CD4-positive, alpha-beta T cell treated with Interleukin-15 for 4 hours (primary cell): ENCODE measurements at regions not wholly inside any gene's neighbourhood (a gene's known extent, or its start where the extent isn't known, plus 50 kb on each side); places are given as distances from the start of the nearest gene placed in this dataset.
"Not testable (repeated sequence)": the region's sequence is repeated elsewhere in the genome, so short reads cannot be mapped to it uniquely, and the experiment has no call there.

Experiments
- DNase-seq: peaks from one replicate; pipeline ENCODE4 v3.0.0-alpha.2; 2020; ENCODE audit warnings: low spot score

GRCh38 chr17:34089042-34089441, 166.0 kb upstream of the CCL2 start:
- not testable (repeated sequence) for DNase-seq

- no peak for DNase-seq
Observed at GRCh38 chr17:34090593-34090992, 164.5 kb upstream of the CCL2 start.

GRCh38 chr17:34091975-34092374, 163.1 kb upstream of the CCL2 start:
- no peak for DNase-seq

GRCh38 chr17:34095106-34095505, 160.0 kb upstream of the CCL2 start:
- no peak for DNase-seq

GRCh38 chr17:34098699-34099098, 156.4 kb upstream of the CCL2 start:
- DNase-seq, result no peak

GRCh38 chr17:34099859-34100515, 155.1 kb upstream of the CCL2 start:
- DNase-seq, result no peak

GRCh38 chr17:34107019-34107418, 148.1 kb upstream of the CCL2 start:
- no peak for DNase-seq

GRCh38 chr17:34110315-34110714, 144.8 kb upstream of the CCL2 start:
- no peak for DNase-seq

GRCh38 chr17:34113089-34113488, 142.0 kb upstream of the CCL2 start:
- DNase-seq, result no peak

GRCh38 chr17:34114174-34114573, 140.9 kb upstream of the CCL2 start:
- DNase-seq, result no peak

GRCh38 chr17:34116306-34116705, 138.8 kb upstream of the CCL2 start:
- DNase-seq, result no peak

- DNase-seq, result no peak
Observed at GRCh38 chr17:34117332-34117731, 137.8 kb upstream of the CCL2 start.

- no peak for DNase-seq
Observed at GRCh38 chr17:34117811-34118210, 137.3 kb upstream of the CCL2 start.

- DNase-seq, result no peak
Observed at GRCh38 chr17:34118564-34118963, 136.5 kb upstream of the CCL2 start.

- no peak for DNase-seq
Observed at GRCh38 chr17:34121311-34121710, 133.8 kb upstream of the CCL2 start.

- no peak for DNase-seq
Observed at GRCh38 chr17:34122515-34122914, 132.6 kb upstream of the CCL2 start.

GRCh38 chr17:34125010-34125409, 130.1 kb upstream of the CCL2 start:
- no peak for DNase-seq

- no peak for DNase-seq
Observed at GRCh38 chr17:34125921-34126320, 129.2 kb upstream of the CCL2 start.

- no peak for DNase-seq
Observed at GRCh38 chr17:34126496-34126895, 128.6 kb upstream of the CCL2 start.

GRCh38 chr17:34126965-34127364, 128.1 kb upstream of the CCL2 start:
- DNase-seq, result no peak

- no peak for DNase-seq
Observed at GRCh38 chr17:34130544-34130943, 124.5 kb upstream of the CCL2 start.

GRCh38 chr17:34131386-34131785, 123.7 kb upstream of the CCL2 start:
- no peak for DNase-seq

GRCh38 chr17:34133350-34133749, 121.7 kb upstream of the CCL2 start:
- DNase-seq, result no peak

- no peak for DNase-seq
Observed at GRCh38 chr17:34135841-34136240, 119.2 kb upstream of the CCL2 start.

- DNase-seq, result no peak
Observed at GRCh38 chr17:34140006-34140405, 115.1 kb upstream of the CCL2 start.
